ENCODE measurements at regions not wholly inside any gene's neighbourhood (a gene's known extent, or its start where the extent isn't known, plus 50 kb on each side); places are given as distances from the start of the nearest gene placed in this dataset.
"Not testable (repeated sequence)": the region's sequence is repeated elsewhere in the genome, so short reads cannot be mapped to it uniquely, and the experiment has no call there.

- no peak for DNase-seq
Measured at GRCh38 chrX:1102786-1103185, 109.7 kb downstream of the CRLF2 start.

- DNase-seq, result not testable (repeated sequence)
Measured at GRCh38 chrX:1102221-1102620, 110.2 kb downstream of the CRLF2 start.

- no peak for DNase-seq
Measured at GRCh38 chrX:1099146-1099770, 113.2 kb downstream of the CRLF2 start.

- DNase-seq, result no peak
Measured at GRCh38 chrX:1097328-1097727, 115.1 kb downstream of the CRLF2 start.

- no peak for DNase-seq
Measured at GRCh38 chrX:1094566-1095333, 117.7 kb downstream of the CRLF2 start.

GRCh38 chrX:1093586-1094421 is 118.6 kb downstream of the CRLF2 start:
- peak in 1 of 5 donors; percentile 22 for DNase-seq

GRCh38 chrX:1093121-1093520 is 119.3 kb downstream of the CRLF2 start:
- peak in 1 of 5 donors; percentile 86 for DNase-seq

GRCh38 chrX:1086444-1087409 is 125.7 kb downstream of the CRLF2 start:
- no peak for DNase-seq

- DNase-seq, result not testable (repeated sequence)
Measured at GRCh38 chrX:1085871-1086270, 126.6 kb downstream of the CRLF2 start.

GRCh38 chrX:1084689-1085088 is 127.8 kb downstream of the CRLF2 start:
- DNase-seq, result no peak

GRCh38 chrX:1076871-1077651 is 135.4 kb downstream of the CRLF2 start:
- DNase-seq, result no peak

- no peak for DNase-seq
Measured at GRCh38 chrX:1075741-1076140, 136.7 kb downstream of the CRLF2 start.

GRCh38 chrX:1075156-1075555 is 137.3 kb downstream of the CRLF2 start:
- no peak for DNase-seq

- no peak for DNase-seq
Measured at GRCh38 chrX:1074755-1075154, 137.7 kb downstream of the CRLF2 start.

GRCh38 chrX:1074172-1074571 is 138.3 kb downstream of the CRLF2 start:
- DNase-seq, result no peak

- DNase-seq, result no peak
Measured at GRCh38 chrX:1072637-1073377, 139.6 kb downstream of the CRLF2 start.

- no peak for DNase-seq
Measured at GRCh38 chrX:1071351-1071750, 141.1 kb downstream of the CRLF2 start.

GRCh38 chrX:1062351-1062750 is 150.1 kb downstream of the CRLF2 start:
- DNase-seq, result no peak

- no peak for DNase-seq
Measured at GRCh38 chrX:1060562-1060960, 151.9 kb downstream of the CRLF2 start.
